HTR-8/SVneo (cell line): ENCODE measurements at regions not wholly inside any gene's neighbourhood (a gene's known extent, or its start where the extent isn't known, plus 50 kb on each side); places are given as distances from the start of the nearest gene placed in this dataset.
"Not testable (repeated sequence)": the region's sequence is repeated elsewhere in the genome, so short reads cannot be mapped to it uniquely, and the experiment has no call there.

ENCODE experiments used
- DNase-seq: peaks from one replicate; pipeline ENCODE4 v3.0.0; 2011; ENCODE audit warnings: low spot score, mixed read lengths; ENCODE audit not compliant: insufficient read length
- FAIRE-seq: peaks from 2 replicates; lab custom pipeline; 2011; peaks lifted over from hg19 to GRCh38; lab: Jason Lieb, UNC

GRCh38 chr10:23723796-23724195 lies 284.9 kb downstream of the OTUD1 start:
- no peak for DNase-seq
- FAIRE-seq: no peak

GRCh38 chr10:23725548-23725947 lies 286.7 kb downstream of the OTUD1 start:
- FAIRE-seq: no peak
- DNase-seq: no peak

- FAIRE-seq: no peak
- no peak for DNase-seq
These were observed 303.5 kb downstream of the OTUD1 start for GRCh38 chr10:23742368-23742767.

- DNase-seq: no peak
- no peak for FAIRE-seq
These were observed 303.9 kb downstream of the OTUD1 start for GRCh38 chr10:23742807-23743206.

- FAIRE-seq (no peak), DNase-seq (no peak)
These were observed 315.3 kb downstream of the OTUD1 start for GRCh38 chr10:23754179-23754578.

GRCh38 chr10:23754941-23755340 lies 316.1 kb downstream of the OTUD1 start:
- FAIRE-seq (no peak), DNase-seq (no peak)

- FAIRE-seq (no peak), DNase-seq (no peak)
These were observed 316.7 kb downstream of the OTUD1 start for GRCh38 chr10:23755556-23755955.

- no peak for FAIRE-seq
These were observed 329.4 kb downstream of the OTUD1 start for GRCh38 chr10:23768281-23768680.

GRCh38 chr10:23777153-23777552 lies 338.3 kb downstream of the OTUD1 start:
- FAIRE-seq (no peak), DNase-seq (no peak)

More at GRCh38 chr10:23768281-23768680, 329.4 kb downstream of the OTUD1 start:
- no peak for DNase-seq

GRCh38 chr10:23779301-23779700 lies 340.4 kb downstream of the OTUD1 start:
- FAIRE-seq (no peak), DNase-seq (no peak)

GRCh38 chr10:23780331-23780730 lies 341.5 kb downstream of the OTUD1 start:
- FAIRE-seq: no peak
- DNase-seq: no peak

- DNase-seq: no peak
- no peak for FAIRE-seq
These were observed 347.7 kb downstream of the OTUD1 start for GRCh38 chr10:23786594-23786993.

- FAIRE-seq (no peak), DNase-seq (no peak)
These were observed 354.7 kb downstream of the OTUD1 start for GRCh38 chr10:23793577-23793976.

- DNase-seq, FAIRE-seq: not testable (repeated sequence)
These were observed 358.6 kb downstream of the OTUD1 start for GRCh38 chr10:23797452-23797851.

- no peak for DNase-seq
- FAIRE-seq: no peak
These were observed 365.2 kb downstream of the OTUD1 start for GRCh38 chr10:23804125-23804524.

- DNase-seq: no peak
- FAIRE-seq: no peak
These were observed 374.8 kb downstream of the OTUD1 start for GRCh38 chr10:23813687-23814086.

- DNase-seq: no peak
These were observed 379.6 kb downstream of the OTUD1 start for GRCh38 chr10:23818484-23818883.

GRCh38 chr10:23820792-23821191 lies 381.9 kb downstream of the OTUD1 start:
- no peak for FAIRE-seq
- DNase-seq: no peak

More at GRCh38 chr10:23818484-23818883, 379.6 kb downstream of the OTUD1 start:
- FAIRE-seq: no peak

- no peak for FAIRE-seq
- DNase-seq: no peak
These were observed 384.1 kb upstream of the KIAA1217 start for GRCh38 chr10:23824822-23825221.

- DNase-seq: no peak
- no peak for FAIRE-seq
These were observed 382.5 kb upstream of the KIAA1217 start for GRCh38 chr10:23826421-23826820.

GRCh38 chr10:23829556-23829955 lies 379.4 kb upstream of the KIAA1217 start:
- FAIRE-seq (no peak), DNase-seq (no peak)

- FAIRE-seq (no peak), DNase-seq (no peak)
These were observed 374.8 kb upstream of the KIAA1217 start for GRCh38 chr10:23834091-23834490.

- FAIRE-seq (no peak), DNase-seq (no peak)
These were observed 358.3 kb upstream of the KIAA1217 start for GRCh38 chr10:23850631-23851030.
